ENCODE measurements at regions not wholly inside any gene's neighbourhood (a gene's known extent, or its start where the extent isn't known, plus 50 kb on each side); places are given as distances from the start of the nearest gene placed in this dataset.
"Not testable (repeated sequence)": the region's sequence is repeated elsewhere in the genome, so short reads cannot be mapped to it uniquely, and the experiment has no call there.

DNA sequence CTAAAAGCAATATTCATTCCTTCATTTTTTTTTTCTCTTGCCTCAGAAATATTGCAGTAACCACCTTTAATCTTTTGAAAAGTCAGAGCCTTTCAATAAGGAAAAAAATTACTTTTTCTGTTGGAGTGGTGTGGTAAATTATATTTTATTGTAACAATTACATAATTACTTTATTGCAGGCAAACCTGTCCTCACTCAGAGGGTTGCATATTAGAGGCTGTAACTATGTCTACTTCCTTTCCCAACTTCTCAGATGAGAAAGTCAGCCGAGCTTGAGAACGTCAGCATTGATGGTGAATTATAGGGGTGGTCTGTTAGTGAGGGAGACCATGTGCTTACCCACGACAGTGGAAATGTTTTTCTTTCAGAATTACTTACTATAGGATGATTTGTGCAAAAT is 611.8 kb downstream of the KIF4B start:
- no peak for DNase-seq

DNA sequence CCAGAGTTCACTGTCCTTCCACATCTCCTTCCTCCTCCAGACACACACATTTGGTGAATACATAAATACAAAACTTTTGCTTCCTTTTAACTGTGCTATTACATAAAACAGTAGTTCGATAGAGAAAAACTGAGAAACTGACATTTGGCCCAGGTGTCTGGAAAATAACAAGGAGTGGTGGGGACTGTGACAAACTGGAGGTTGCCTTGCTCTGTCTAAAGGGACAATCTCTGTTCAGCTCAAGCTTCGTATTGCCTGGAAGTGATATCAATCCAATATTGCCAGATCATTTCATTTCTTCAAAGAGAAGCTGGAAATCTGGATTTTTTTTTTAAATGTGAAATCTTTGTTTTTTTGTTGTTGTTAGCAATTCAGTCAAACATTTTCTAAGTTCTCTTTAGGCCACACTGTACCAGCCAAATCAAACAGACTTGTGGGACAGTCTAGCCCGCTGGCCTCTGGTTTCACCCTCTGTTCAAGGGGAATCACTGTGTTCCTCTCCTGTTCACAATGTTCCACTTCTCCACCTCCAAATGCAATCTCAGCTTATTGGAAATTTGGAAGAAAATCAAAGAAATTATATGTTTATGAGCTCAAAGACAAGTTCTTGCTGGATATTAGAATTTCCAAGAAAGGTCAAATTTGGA is 612.5 kb downstream of the KIF4B start:
- no peak for DNase-seq

DNA sequence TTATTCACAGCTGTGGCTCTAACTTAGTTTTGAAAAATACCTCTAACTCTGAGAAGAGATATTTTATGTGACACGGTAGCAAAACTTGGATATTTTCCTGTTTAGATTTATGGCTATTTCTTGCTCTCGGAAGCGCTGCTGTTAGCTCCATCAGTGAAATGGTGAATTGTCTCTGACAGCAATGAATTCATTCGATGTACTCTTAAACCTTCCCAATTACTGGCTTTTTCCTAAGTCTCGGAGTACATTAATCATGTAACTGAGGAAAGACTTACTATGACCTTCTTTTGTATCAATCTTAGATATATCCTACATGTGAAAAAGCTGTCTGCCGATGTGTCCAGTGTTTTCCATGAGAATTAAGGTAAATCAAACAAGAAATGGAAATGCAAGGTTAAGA is 613.0 kb downstream of the KIF4B start:
- no peak for DNase-seq

DNA sequence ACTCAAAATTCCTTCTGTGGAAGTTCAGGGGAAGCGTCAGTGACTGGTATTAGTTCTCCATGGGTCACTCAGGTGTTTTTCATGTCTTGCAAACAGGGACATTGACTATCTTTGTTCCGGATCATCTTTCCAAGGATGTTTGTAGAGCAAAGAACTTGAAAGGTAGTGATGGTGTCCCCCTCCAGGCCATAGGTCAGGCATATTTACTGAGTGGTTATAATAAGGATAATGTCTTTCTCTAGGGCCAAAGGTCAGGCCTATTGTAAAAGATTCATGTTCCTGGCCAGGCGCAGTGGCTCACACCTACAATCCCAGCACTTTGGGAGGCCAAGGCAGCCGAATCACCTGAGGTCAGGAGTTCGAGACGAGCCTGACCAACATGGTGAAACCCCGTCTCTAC is 614.8 kb downstream of the KIF4B start:
- no peak for DNase-seq

DNA sequence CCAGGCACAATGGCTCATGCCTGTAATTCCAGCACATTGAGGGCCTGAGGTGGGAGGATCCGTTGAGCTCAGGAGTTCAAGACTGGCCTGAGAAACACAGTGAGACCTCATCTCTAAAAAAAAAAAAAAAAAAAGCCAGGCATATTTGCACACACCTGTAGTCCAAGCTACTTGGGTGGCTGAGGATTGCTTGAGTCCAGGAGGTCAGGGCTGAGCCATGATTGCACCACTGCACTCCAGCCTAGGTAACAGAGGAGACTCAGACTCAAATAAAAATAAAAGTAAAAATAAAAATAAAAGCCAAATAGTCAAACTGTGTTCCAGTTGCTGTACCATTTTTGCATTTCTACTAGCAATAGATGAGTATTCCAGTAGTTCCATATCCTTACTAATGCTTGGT is 616.0 kb downstream of the KIF4B start:
- DNase-seq: no peak

DNA sequence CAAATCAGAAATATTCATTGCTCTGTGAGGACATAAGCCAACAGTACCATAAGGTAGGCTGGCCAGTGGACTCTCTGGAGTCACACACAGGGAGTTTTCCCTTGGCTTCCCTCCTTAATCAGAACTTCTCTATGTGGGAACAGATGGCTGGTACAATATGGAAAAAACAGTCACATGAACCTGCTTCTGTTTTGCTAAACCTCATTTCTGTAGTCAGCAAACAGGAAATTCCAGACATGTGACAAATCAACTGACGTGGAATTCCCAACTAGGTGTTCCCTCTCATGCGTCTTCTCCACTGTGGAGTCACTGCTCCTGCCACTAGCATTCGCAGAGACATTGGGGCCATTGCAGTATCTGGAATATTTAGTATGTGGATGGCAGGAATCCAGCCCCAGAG is 617.6 kb downstream of the KIF4B start:
- DNase-seq: no peak

DNA sequence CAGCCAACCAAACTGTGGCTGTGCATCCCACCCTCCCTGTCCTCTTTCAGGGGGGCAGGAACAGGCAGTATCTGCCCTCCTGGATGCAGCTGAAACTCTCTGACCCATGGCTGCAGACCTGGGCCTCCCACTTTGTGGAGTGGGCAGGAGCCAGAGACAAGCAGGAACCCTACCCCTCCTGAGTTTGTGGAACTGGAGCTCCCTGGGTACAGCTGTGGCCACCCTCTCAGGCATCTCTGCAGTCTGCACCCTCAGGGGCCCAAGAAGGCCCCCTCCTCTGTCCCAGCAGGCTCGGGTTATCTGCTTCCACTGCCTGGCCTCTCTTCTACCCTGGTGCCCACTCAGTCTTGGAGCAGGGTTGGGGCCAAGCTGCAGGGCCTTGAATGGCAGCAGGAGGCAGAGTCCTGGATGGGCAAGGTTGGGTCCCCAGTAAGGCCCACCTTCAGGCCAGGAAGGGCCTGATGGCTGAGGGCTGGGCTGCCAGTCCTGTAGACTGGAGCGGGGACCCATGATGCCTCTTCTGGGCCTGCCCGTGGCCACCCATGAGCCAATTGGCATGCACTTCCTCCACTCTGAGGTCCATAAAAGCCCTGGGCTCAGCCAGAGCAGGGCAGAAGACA is 619.9 kb downstream of the KIF4B start:
- DNase-seq: no peak

DNA sequence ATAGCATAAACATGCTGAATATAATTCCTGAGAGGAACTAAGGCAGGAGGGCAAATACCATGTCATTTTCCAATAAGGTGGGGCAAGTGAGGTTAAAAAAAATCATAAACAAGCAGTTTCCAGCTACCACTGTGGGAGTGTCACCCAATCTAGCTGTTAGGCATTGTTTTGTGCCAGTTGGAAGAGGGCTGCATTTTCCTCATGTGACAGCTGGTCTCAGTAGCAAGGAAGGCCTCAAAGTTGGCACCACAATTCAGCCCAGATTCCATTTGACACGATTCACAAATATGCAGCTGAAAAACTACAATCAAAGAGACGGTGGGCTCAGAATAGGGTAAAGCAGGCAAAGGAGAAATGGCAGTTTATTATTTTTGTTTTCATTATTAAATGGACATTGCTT is 636.1 kb downstream of the KIF4B start:
- no peak for DNase-seq

DNA sequence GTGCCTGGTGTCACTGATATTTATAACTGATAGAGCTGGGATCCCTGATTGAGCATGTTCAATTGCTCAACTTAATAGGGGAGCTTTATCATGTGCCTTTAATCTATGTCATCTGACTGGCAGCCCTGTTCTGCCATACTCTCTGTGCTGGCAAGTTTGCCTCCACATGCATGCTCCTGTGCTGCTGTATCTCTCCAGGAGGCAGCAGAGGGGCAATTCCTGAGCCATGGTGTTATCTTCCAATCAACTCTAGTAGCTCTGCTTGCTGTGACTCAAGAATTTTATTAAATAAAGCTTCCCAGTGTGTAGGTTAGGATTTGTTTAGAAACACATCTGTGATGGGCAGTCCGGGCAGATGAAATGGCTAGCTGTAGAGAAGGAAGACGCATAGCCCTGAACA is 642.0 kb downstream of the KIF4B start:
- DNase-seq: no peak

DNA sequence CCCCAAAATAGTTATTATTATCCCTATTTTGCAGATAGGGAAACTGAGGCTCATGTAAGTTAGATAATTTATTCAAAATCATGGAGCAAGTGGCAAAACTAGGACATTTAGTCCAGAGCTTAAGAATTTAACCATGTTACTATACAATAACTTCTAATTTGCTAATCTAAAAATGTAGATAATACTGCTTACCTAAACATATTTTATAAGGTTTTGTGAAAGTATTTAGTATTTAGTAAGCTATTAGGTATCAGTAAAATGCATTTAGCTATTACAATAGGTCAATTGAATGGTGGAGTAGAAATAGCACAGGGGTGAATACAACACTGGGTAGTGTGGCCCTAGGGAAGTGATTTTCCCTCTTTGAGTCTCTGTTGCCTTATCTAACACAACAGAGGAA is 648.3 kb downstream of the KIF4B start:
- DNase-seq: no peak

DNA sequence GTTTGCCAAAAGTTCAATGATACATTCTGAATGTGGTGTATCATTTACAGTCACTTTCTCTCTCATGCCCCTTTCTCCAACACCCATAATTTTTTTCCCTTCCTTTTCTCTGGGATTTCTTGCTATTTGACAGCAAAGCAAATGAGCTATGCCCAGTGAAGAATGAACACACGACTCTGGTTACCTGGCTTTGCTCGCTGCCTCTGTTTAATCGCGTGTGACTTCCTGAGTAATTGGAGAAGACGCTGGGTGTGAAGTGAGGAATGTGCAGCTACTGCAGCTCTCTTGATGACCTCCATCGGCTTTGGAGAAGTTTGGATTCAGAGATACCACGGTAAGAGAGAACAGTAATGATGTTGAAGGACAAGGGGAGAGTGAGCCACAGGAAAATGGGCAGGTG is 651.8 kb downstream of the KIF4B start:
- no peak for DNase-seq

DNA sequence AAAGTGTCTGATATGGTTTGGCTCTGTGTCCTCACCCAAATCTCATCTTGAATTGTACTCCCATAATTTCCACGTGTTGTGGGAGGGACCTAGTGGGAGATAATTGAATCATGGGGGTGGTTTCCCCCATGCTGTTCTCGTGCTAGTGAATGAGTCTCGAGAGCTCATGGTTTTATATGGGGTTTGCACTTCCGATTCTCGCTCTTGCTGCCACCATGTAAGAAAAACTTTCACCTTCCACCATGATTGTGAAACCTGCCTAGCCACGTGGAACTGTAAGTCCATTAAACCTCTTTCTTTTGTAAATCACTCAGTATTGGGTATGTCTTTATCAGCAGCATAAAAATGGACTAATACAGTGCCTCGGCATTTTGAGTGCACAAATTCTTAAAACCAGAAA is 655.0 kb upstream of the SGCD start:
- not testable (repeated sequence) for DNase-seq

DNA sequence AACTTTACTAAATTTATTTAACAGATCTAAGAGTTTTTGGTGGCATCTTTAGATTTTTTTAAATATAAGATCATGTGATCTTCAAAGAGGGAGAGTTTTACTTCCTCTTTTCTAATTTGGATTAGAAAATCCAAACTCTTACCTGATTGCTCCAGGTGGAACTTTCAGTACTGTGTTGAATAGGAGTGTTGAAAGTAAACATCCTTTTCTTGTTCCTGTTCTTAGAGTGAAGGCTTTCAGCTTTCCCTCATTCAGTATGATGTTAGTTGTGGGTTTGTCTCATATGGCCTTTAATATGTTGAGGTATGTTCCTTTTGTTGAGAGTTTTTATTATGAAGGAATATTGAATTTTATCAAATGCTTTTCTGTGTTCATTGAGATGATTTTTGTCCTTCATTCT is 650.0 kb upstream of the SGCD start:
- no peak for DNase-seq

DNA sequence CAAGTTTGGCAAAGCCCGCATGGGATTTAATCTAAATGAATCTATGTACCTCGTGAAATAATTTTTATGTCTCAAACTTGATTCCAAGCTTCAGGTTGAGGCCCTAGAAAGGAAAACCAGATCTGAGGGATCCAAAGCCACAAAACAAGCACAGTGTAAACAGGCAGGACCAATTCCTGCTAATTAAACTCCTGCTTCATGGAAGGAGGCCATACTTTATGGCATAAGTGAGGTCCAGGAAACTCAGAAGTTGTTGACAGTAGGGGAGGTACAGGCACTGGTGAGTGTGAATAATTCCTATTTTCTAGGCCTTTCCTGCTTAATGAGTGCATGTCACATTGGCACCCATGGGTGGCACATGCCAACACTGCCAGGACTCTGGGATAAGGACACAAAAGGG is 648.6 kb upstream of the SGCD start:
- no peak for DNase-seq

DNA sequence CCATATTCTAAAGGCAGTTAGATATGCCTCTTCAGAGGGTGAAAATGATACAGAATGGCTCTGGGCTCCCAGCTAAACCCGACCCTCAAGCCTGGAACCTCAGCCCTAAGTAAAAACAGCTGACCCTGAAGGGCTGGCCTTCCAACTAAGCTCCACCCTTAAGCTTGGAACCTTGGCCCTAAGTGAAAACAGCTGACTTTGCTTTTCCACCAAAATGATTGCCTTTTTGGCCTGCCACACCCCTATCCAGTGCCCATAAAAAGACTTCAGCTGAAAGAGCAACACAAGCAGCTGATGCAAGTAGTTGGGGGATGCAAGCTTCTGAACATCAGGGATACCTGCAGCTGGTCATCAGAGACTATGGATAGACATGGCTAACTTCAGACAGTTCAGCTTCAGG is 647.4 kb upstream of the SGCD start:
- no peak for DNase-seq

DNA sequence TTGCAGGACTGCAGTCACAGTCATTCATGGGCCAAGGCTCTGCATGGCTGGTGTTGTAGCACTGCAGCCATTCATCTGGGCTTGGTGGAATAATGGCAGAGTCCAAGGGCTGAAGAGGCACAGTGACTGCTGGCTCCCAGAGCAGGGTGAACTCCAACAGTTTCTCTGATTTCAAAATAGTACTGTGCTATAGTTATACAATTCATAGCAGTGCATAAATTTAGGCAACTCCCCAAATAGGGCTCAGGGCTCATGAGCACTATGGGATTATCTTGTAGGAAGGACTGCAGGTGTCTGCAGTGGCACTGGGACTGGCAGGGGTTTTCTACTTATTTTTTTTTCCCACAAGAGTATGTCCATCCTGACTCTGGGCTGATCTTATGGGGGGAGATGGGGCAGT is 642.5 kb upstream of the SGCD start:
- no peak for DNase-seq

DNA sequence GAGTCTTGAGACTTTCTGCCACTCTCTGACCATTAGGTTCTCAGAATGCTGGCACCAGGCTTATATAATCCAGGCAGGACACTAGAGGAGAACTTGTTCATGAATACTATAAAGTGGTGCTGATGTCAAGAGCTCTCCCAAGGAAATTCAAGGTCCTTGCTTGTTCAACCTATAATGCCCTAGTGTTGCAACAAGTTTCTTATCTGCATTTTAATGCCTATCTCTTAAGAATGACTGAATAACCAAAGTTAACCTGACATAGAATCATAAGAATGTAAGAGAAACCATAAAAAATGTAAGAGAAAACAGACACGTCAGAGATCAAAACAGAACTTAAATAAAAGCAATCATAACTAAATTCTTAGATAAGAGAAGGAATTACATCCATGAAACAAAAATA is 640.8 kb upstream of the SGCD start:
- no peak for DNase-seq

DNA sequence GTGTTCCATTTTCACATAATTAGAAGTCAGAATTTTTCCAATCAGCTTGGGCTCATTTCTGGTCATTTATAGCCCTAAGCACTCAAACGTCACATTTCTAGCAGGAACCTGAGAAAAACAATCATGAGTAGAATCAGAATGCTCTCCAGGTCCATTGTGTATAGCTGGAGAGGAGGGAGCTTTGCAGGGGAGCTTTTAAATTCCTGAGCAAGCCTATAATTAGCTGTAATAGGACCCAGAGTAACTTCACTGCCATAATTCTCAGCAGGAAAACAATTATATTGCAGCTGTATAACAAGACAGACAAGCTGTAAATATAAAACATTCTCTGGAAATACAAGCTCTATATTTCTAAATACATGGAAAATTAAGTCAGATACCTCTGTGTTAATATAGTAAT is 637.6 kb upstream of the SGCD start:
- DNase-seq: no peak

DNA sequence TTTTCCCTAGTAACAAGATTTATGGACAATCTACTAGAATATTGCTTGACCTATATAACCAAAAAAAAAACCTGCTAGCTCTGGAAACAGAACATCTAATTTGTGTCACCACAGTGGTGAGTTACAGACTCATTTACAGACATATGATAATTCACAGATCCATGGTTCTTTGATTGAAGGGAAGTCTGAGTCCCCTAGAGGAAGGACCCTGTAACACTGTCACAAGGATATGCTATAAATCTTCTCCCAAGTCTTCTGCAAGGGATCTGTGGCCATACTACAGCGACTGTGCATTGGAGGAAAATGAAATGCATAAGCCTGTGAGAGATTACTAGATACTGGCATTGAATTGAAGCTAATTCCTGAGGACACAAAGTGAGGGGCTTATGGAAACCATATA is 630.6 kb upstream of the SGCD start:
- no peak for DNase-seq

DNA sequence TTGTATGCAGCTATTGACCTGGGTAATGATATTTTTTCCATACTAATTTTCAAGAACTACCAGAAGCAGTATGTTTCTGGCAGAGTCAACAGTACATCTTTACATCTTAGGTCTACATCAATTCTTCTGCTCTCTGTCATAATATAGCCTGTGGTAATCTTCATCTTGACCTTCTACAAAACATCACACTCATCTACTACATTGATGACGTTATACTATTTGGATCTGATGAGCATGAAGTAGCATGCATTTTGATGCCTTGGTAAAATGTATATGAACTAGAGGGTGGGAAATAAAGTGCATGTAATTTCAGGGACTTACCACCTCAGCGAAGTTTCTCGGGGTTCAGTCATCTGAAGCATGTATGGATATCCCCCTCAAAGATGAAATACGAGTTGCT is 629.7 kb upstream of the SGCD start:
- DNase-seq: no peak

DNA sequence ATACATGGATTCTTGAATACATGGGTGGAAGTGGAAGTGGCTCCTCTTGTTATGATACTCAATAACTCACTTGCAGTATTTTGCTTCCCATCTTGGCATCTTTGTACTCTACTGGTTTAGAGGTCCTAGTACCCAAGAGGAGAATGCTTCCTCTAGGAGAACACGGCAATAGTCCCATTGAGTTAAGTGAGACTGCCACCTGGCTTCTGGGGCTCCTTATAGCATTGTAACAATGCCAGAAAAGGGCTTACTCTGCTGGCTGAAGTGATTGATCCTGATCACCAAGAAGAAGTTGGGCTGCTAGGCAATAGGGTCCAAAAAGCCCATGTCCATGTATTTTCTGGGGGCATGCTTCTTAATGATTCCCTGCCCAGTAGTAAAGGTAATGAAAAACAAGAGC is 627.6 kb upstream of the SGCD start:
- DNase-seq: no peak

DNA sequence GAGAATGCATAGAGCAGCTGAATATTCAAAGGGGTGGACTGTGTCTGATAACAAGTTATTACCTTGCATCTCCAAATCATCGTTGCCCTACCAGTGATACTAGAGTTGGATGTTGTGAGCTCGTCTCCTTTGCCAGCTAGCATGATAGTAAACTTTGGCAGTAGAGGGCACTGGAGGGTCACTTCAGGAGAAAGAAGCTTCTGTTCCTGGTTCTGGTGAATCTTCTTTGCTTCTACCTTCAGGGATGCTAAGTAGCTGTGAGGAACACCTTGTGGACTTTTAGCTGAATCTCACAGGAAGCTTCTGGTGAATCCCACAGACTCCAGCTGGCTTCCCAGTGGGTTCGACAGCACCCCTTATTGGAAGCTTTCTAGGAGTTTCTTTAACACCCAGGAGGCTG is 626.6 kb upstream of the SGCD start:
- DNase-seq: no peak

DNA sequence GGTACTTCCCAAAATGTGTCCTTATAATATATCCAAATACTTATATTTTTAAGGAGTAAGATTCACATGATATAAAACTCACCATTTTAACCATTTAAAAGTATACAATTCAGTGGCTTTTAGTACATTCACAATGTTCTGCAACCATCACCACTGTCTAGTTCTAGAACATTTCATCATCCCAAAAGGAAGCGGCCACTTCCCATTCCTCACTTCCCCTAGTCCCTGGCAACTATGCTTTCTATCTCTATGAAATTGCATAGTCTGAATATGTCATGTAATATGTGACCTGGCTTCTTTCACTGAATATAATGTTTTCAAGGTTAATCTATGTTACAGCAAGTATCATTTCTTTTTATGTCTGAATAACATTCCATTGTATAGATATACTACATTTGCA is 615.1 kb upstream of the SGCD start:
- no peak for DNase-seq

DNA sequence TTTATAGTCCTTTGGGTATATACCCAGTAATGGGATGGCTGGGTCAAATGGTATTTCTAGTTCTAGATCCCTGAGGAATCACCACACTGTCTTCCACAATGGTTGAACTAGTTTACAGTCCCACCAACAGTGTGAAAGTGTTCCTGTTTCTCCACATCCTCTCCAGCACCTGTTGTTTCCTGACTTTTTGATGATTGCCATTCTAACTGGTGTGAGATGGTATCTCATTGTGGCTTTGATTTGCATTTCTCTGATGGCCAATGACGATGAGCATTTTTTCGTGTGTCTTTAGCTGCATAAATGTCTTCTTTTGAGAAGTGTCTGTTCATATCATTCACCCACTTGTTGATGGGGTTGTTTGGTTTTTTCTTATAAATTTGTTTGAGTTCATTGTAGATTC is 612.5 kb upstream of the SGCD start:
- DNase-seq: not testable (repeated sequence)

DNA sequence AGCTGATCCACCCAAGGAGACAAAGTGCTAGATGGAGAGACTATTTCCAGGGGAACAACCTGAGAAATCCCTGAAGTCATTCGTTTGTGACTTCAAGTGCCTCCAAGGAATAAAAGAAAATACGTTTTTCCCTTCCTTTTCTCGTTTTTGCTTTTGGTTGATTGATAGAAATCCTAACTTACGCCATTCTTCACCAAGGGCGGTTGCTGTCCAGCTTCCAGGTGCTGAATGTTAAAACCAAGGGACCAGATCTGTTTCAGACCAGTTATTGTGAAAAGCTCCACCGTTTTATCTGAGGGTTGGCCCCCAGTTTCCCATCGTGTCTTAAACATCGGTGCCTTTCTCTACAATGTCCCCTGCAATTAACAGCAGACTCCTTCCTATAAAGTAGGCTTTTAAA is 600.7 kb upstream of the SGCD start:
- no peak for DNase-seq

All from stimulated activated CD4-positive, alpha-beta T cell treated with anti-CD3 and anti-CD28 coated beads, Interleukin-4, amount 100 ng/mL, for 4 hours (primary cell).